CD4-positive, alpha-beta T cell treated with Interleukin-12 subunit alpha and Interleukin-12 subunit beta, for 1 hour (primary cell): ENCODE measurements at regions not wholly inside any gene's neighbourhood (a gene's known extent, or its start where the extent isn't known, plus 50 kb on each side); places are given as distances from the start of the nearest gene placed in this dataset.

Source experiments
- DNase-seq: peaks from one replicate; pipeline ENCODE4 v3.0.0-alpha.2; 2020

GRCh38 chr18:78676622-78677482, 302.8 kb upstream of the SALL3 start:
- DNase-seq: no peak

DNA sequence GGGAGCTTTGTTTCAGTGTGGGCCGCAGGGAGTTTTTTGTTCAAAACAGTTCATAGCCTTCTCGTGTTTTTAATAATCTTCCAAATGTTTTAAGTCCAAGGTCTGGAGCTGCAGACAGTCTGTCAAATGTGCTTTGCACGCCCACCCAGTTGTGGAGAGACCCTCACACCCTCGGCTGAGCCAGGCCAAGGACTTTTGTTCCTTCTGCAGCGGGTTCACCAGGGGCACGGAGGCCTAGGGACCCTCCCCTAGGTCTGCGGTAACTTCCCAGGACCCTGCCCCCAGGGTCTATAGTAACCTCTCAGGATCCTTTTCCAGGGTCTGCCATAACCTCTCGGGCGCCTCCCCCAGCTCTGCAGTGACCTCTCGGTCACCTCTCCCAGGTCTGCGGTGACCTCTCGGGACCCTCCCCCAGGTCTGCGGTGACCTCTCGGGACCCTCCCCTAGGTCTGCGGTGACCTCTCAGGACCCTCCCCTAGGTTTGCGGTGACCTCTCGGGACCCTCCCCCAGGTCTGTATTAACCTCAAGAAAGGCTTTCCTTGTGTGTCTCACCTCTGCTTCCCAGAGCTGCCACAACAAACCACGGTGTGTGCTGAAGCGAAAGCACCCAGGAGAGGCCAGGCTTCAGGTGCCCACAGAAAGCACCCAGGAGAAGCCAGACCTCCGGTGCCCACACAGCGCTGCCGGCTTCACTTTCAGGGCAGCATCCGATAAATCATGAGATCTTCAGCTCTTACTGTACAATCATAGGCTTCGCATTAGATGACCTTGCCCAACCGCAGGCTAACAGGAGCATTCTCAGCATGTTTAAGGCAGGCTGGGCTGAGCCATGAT, 301.9 kb upstream of the SALL3 start:
- DNase-seq: no peak

DNA sequence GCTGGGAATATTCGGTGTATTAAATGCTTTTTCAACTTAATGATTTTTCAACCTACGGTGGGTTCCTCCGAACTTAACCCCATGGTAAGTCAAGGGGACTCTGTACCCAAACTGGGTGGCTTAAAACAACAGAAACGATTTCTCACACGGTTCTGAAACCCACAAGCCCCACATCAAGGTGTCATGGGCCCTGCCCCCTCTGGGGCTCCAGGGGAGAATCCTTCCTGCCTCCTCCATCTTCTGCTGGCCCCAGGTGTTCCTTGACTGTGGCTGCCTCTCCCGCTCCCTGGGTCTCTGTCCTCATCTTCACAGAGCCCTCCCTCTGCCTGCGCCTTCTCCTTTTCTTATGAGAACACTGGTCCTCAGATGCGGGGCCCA, 301.3 kb upstream of the SALL3 start:
- no peak for DNase-seq

GRCh38 chr18:78679031-78679430, 300.6 kb upstream of the SALL3 start:
- no peak for DNase-seq

- no peak for DNase-seq
Observed at GRCh38 chr18:78679613-78680260, 299.9 kb upstream of the SALL3 start.

DNA sequence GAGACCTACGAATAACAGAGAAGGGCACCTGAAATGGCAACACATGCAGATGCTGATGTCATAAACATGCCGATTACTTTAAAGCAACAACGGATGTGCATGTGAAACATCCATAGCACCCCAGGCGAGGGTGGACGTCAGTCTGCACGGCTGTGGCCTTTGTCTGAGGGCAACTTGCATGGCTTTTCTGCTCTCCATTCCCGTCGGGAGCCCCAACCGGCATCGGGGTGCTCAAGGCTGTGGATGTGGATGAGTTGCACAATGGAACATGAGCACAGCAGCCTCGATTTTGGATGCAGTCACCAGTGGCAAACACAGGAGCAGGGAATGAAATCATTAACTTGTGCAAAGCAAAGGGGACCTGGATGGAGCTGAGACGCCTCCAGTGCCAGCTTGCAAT, 298.2 kb upstream of the SALL3 start:
- no peak for DNase-seq

DNA sequence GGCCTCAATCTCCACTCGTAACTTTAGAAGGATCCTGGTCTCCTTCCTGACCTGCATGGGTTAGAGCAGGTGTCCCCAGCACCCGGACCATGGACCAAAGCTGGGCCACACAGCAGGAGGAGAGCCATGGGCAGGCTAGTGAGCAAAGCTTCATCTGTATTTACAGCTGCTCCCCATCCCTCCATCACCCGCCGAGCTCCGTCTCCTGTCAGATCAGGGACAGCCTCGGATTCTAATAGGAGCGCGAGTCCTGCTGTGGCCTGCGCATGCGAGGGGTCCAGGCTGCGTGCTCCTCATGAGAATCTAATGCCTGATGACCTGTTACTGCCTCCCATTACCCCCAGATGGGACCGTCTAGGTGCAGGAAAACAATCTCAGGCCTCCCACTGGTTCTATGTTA, 297.7 kb upstream of the SALL3 start:
- no peak for DNase-seq

DNA sequence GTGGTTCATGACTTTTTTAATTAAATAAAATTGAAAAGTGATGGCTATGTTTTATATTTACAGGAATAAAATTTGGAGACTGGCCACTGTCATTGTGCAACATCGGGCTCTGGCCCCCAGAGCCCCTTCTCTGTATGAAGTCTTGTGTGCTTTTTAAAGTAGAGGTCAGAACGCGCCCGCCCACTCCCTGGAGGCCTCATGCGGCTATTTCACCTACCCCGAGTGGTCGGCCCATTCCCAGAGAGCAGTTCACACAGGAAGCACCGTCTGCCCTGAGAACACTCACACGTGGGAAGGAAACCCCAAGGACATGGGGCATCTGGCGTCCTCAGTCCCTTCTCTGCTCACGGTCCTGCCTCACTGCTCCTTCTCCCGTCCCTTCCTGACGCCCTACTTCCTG, 296.9 kb upstream of the SALL3 start:
- DNase-seq: no peak

GRCh38 chr18:78683191-78684010, 296.2 kb upstream of the SALL3 start:
- DNase-seq: no peak

GRCh38 chr18:78685250-78685979, 294.2 kb upstream of the SALL3 start:
- DNase-seq: no peak

DNA sequence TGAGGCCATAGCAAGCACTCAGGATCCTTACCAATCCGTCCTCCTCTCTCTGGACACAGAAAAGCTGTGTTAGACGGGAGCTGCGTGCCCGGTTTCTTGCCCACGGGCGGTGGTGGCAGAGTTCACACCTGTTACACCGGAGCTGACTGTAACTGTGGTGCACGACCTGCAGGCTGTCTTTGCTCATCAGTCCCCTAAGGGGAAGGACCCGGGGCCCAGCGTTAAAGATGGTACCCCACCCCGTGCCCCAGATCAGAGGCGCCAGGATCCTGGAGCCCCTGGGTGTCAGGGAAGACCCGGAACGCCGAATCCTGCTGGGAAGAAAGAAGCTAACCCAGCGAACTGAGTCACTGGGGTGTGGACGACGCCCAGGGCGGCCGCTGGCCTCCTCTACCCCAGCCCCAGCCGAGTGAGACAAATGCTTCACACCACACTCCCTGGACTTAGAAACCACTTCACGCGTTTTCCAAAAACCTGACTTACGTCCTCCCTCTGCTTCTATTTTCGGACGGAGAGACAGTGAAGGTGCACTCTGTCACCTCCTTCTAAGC, 293.6 kb upstream of the SALL3 start:
- no peak for DNase-seq

- no peak for DNase-seq
Observed at GRCh38 chr18:78686976-78687685, 292.5 kb upstream of the SALL3 start.

DNA sequence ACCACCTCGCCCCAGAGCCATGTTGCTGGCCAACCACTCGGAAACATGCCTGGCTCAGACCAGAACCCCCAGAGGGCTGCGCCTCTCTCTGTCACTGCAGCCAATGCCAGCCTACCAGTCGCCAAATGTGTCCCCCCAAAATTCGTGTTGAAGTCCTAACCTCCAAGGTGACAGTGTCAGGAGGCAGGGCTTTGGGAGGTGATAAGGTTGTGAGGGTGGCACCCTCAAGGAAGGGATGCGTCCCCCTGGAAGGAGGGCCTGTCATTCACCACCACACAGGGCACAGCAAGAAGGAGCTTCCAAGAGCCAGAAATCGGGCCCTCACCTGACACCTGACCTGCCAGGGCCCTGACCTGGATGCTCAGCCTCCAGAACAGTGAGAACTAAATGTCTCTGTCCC, 291.9 kb upstream of the SALL3 start:
- no peak for DNase-seq

GRCh38 chr18:78688249-78688648, 291.4 kb upstream of the SALL3 start:
- DNase-seq: no peak

DNA sequence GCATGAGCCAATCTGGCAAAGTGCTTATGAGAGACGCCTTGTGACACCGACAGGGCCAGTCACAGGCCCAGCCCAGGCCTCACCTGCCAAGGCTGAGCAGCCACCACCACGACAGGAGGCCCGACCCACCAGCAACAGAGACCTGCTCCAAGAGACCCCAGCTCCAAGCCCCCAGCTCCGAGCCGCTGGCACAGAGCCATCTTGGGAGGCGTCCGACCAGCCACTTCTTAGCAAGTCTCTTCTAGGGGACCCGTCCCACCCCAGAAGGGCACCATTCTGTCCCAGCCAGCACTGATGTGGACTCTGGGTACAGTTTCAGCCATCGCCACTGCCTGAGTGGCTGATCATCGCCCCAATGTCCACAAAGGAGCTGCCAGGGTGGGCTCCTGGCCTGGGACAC, 290.7 kb upstream of the SALL3 start:
- DNase-seq: no peak

GRCh38 chr18:78689606-78690005, 290.0 kb upstream of the SALL3 start:
- no peak for DNase-seq

DNA sequence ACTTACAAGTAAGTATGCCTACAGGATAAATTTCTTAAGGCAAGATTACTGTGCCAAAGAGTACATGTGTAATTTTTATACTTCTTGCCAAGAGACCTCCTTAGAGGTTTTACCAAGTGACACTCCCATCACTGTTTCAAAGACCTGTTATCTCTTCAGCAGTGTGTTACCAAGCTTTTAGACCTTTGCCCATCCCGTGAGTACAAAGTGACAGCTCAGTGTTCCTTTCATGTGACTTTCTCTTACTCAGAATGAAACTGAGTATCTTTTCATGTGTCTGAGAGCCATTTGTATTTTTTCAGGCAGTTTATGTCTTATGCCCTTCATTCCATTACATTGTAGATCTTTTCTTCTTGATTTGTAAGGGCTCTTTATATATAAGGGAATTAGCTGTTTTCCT, 287.5 kb upstream of the SALL3 start:
- no peak for DNase-seq

- no peak for DNase-seq
Observed at GRCh38 chr18:78693429-78693828, 286.2 kb upstream of the SALL3 start.

DNA sequence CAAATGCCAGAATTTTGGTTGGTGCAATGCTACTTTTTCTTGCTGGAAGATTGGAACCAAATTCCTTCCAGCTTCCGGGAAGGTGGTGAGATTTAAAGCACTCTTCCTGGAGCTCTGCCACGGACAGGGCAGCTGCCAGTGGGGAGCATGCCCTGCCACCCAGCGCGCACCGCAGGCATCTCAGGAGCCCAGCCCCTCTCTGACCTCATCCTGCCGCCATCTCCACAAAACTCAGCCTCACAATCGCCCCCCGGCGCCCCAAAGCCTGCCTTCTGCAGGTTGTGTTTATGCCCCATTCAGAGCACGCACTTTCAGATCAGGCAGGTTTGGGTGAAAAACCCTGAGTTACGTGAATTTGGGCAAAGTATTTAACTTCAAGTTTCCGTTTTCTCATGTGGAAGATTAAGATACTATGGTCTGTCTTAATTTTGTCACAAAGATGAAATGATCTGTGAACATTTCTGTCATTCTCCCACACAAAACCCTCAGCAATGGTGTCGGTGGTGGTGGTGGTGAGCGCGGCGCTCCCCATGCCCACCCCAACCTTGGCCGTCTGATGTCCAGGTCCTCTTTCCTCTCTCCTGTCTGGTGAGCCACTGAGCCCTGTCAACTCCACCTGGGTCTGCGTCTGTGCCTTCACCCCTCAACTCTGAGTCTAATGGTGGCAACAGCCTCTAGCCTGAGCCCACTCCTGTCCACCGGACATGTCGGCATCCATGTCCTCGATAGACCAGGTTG, 282.8 kb upstream of the SALL3 start:
- no peak for DNase-seq

- DNase-seq: no peak
Observed at GRCh38 chr18:78697446-78697845, 282.2 kb upstream of the SALL3 start.
